HG03039 (cell line): ENCODE measurements at regions not wholly inside any gene's neighbourhood (a gene's known extent, or its start where the extent isn't known, plus 50 kb on each side); places are given as distances from the start of the nearest gene placed in this dataset.
"Not testable (repeated sequence)": the region's sequence is repeated elsewhere in the genome, so short reads cannot be mapped to it uniquely, and the experiment has no call there.

Experiments
- ATAC-seq: cut with Tn5 transposase; IDR thresholded peaks from one replicate; pipeline ENCODE4 v1.9.1; 2021; ENCODE audit warnings: mild to moderate bottlenecking, moderate library complexity; ENCODE audit not compliant: unreplicated experiment

- no peak for ATAC-seq
Observed at GRCh38 chr3:59245300-59245858, 195.6 kb upstream of the CFAP20DC start.

- no peak for ATAC-seq
Observed at GRCh38 chr3:59244343-59244742, 194.5 kb upstream of the CFAP20DC start.

GRCh38 chr3:59243476-59243875 lies 193.7 kb upstream of the CFAP20DC start:
- no peak for ATAC-seq

- ATAC-seq = no peak
Observed at GRCh38 chr3:59240666-59241255, 190.9 kb upstream of the CFAP20DC start.

GRCh38 chr3:59237121-59237520 lies 187.3 kb upstream of the CFAP20DC start:
- ATAC-seq = no peak

- no peak for ATAC-seq
Observed at GRCh38 chr3:59235634-59236012, 185.8 kb upstream of the CFAP20DC start.

GRCh38 chr3:59234884-59235633 lies 185.2 kb upstream of the CFAP20DC start:
- ATAC-seq = no peak

- ATAC-seq = not testable (repeated sequence)
Observed at GRCh38 chr3:59230379-59230778, 180.6 kb upstream of the CFAP20DC start.

- no peak for ATAC-seq
Observed at GRCh38 chr3:59213860-59214259, 164.0 kb upstream of the CFAP20DC start.

- ATAC-seq = peak; percentile 69
Observed at GRCh38 chr3:59212128-59212779, 162.4 kb upstream of the CFAP20DC start.

- no peak for ATAC-seq
Observed at GRCh38 chr3:59210260-59210659, 160.4 kb upstream of the CFAP20DC start.

GRCh38 chr3:59192473-59192872 lies 142.6 kb upstream of the CFAP20DC start:
- ATAC-seq = no peak

GRCh38 chr3:59191651-59192050 lies 141.8 kb upstream of the CFAP20DC start:
- no peak for ATAC-seq

GRCh38 chr3:59189939-59190338 lies 140.1 kb upstream of the CFAP20DC start:
- ATAC-seq = no peak

GRCh38 chr3:59189526-59189925 lies 139.7 kb upstream of the CFAP20DC start:
- no peak for ATAC-seq

- no peak for ATAC-seq
Observed at GRCh38 chr3:59186725-59187124, 136.9 kb upstream of the CFAP20DC start.

- ATAC-seq = no peak
Observed at GRCh38 chr3:59185591-59186369, 136.0 kb upstream of the CFAP20DC start.

GRCh38 chr3:59180006-59180405 lies 130.2 kb upstream of the CFAP20DC start:
- no peak for ATAC-seq

GRCh38 chr3:59178698-59179097 lies 128.9 kb upstream of the CFAP20DC start:
- no peak for ATAC-seq

- no peak for ATAC-seq
Observed at GRCh38 chr3:59171491-59171890, 121.7 kb upstream of the CFAP20DC start.

GRCh38 chr3:59170166-59170565 lies 120.3 kb upstream of the CFAP20DC start:
- not testable (repeated sequence) for ATAC-seq
